Right renal cortex interstitium (tissue), 3 donors: ENCODE measurements at regions not wholly inside any gene's neighbourhood (a gene's known extent, or its start where the extent isn't known, plus 50 kb on each side); places are given as distances from the start of the nearest gene placed in this dataset.

Experiments used
- DNase-seq, 3 donors: peaks; one replicate each; pipeline ENCODE4 v3.0.0-alpha.2; 2013; ENCODE audit warnings: low read depth in 3 of 3, low spot score in 2 of 3

GRCh38 chr5:14019768-14020290 lies 75.3 kb upstream of the DNAH5 start:
- DNase-seq, result no peak

DNA sequence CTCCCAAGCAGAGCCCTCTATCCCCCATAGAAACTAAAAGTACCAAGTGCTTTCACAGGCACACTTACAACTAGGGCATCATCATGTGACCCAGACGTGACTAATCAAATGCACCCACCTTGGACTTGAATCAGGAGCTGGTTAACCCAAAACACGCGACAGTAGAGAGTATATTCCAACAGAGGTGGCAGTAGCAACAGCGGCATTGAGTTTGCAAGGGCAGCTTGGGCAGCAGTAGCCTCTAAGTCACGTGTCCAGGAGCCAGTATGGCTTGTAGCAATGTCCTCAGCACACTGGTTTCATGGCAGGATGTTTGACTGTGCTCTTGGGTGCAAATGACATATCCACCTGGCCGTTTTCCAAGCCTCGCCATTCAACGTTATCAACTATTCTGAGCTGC lies 73.4 kb upstream of the DNAH5 start:
- DNase-seq, result no peak

GRCh38 chr5:14016549-14016948 lies 72.1 kb upstream of the DNAH5 start:
- DNase-seq, result no peak

DNA sequence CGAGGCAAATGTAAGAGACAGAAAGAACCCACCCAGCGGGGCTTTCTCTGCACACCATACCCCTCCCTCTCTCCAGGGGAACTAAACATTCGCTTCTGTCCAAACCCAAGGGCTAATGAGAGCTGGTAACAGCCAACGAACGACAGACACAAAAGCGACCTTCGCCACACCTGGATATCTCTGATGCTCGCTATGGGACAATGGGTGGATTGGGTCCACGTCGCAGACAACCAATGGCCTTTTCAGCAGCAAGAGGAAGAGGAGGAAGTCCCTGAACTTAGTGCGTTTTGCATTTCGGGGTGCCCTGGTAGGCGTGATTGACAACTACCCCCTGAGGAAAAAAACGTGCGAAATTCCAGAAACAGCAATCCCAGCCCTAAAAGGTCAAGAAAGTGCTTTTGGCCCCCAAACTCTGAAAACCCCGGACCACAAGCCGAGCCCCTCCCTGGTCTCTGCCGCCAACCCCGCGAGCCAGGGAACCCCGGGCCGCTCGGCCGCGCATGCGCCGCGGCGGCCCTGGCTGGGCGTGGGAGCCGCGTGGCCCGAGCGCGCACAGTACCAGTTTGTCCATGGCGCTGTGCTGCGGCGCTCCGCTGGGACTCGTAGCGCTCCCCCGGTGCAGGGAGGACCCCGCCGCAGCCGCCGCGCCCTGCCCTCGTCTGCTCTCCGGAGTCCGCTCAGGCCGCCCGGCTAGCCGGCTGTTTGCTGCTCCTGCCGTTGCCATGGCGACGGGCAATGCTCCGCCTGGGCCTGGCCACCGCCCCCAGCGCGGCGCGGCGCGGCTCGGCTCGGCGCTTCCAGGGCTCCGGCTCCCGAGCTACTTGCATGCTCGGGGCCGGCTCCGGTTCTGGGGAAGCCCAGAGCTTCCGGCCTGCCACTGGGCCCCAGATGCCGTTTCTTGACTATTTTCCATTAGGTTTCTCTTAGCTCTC lies 66.9 kb upstream of the DNAH5 start:
- DNase-seq, result peak in 2 of 3 donors; percentile 70 to 80

DNA sequence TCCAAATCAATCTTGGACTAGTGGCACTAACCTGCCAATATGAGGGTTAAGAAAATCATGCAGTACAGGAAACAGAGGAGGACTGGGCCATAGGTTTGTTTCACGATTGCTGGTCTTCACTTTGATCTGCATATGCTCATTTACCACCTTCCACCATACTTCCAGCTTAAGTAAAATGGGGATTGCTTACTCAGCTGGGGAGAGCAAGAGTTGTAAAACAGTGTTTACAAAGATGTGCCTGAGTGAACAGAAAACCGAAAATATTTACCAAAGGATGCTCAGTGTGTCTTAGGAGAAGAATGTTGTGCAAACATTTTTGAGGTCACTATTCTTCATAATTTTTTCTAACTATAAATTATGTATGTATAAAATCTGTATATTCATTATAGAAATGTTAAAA lies 65.1 kb upstream of the DNAH5 start:
- no peak for DNase-seq

GRCh38 chr5:14008819-14009311 lies 64.4 kb upstream of the DNAH5 start:
- DNase-seq, result no peak

- DNase-seq, result no peak
Observed at GRCh38 chr5:14006823-14007520, 62.5 kb upstream of the DNAH5 start.

GRCh38 chr5:14004598-14005394 lies 60.3 kb upstream of the DNAH5 start:
- no peak for DNase-seq

GRCh38 chr5:14003936-14004335 lies 59.4 kb upstream of the DNAH5 start:
- no peak for DNase-seq

GRCh38 chr5:14003513-14003912 lies 59.0 kb upstream of the DNAH5 start:
- DNase-seq, result no peak

DNA sequence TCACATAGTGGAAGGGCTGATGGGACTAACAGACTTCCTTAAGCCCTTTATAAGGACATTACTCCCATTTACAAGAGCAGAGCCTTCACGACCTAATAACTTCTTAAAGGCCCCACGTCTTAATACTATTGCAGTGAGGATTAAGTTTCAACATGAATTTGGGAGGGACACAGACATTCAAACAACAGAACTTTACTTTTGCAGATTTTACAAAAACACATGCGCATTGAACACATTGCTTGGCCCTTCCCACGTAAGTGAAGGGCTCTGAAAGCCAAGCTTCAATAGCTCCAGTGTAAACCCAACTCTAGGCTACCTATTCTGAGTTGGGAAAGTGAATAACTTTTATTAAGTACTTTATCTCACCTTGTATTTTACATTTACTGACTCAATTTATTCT lies 53.8 kb upstream of the DNAH5 start:
- no peak for DNase-seq

DNA sequence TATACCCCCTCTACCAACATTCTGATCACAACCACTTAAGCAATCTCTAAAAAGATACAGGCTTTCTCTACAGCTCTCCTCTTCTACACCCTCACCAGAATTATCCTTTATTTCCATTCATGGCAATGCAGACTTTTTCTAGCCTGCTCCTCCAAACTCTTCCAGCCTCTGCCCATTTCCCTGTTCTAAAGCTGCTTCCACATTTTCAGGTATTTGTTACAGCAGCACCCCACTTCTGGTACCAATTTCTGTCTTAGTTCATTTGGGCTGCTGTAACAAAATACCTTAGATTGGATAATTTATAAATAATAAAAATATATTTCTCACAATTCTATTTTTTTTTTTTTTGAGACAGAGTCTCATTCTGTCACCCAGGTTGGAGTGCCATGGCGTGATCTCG lies 53.0 kb upstream of the DNAH5 start:
- DNase-seq, result no peak

- DNase-seq, result no peak
Observed at GRCh38 chr5:13994621-13995253, 50.2 kb upstream of the DNAH5 start.
